NB4 (cell line): ENCODE measurements at regions not wholly inside any gene's neighbourhood (a gene's known extent, or its start where the extent isn't known, plus 50 kb on each side); places are given as distances from the start of the nearest gene placed in this dataset.

Experiments used
- CTCF ChIP-seq: IDR thresholded peaks from one replicate; pipeline ENCODE4 v1.5.1; 2012; ENCODE audit warnings: low read depth, low read length
- POLR2A ChIP-seq: IDR thresholded peaks from 2 replicates; pipeline ENCODE4 v1.6.1; 2011; ENCODE audit warnings: mild to moderate bottlenecking; ENCODE audit not compliant: insufficient read length; ENCODE audit errors: extremely low read depth

DNA sequence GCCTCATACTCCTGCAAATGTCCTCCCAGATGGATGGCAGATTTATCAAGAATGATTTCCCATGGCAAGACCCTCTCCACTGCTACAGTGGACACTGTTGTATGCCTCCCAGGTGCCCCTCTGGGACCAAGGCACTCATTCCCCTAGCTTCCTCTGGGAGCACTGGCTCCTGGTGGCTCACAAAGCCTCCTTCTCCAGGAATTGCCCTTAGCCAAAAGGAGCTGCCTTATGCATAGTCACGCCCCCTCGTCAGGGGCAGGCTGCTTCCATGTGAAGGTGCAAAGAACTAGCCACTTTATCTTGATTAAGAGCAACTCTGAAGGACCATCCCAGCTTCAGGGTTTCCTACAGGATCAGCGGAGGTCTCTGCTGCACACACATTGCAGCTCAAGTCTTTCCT, 358.1 kb downstream of the CDK5RAP2 start:
- TF ChIP-seq CTCF = no peak
- no peak for TF ChIP-seq POLR2A
